GM19239 (cell line): ENCODE measurements at regions not wholly inside any gene's neighbourhood (a gene's known extent, or its start where the extent isn't known, plus 50 kb on each side); places are given as distances from the start of the nearest gene placed in this dataset.

Source experiments
- DNase-seq: peaks from one replicate; pipeline ENCODE4 v3.0.0; 2011; ENCODE audit warnings: low spot score; ENCODE audit not compliant: insufficient read length
- FAIRE-seq: peaks from 2 replicates; lab custom pipeline; 2011; peaks lifted over from hg19 to GRCh38; lab: Jason Lieb, UNC

- FAIRE-seq (peak; percentile 99), DNase-seq (peak; percentile 29)
These were observed 51.0 kb upstream of the OSBPL3 start for GRCh38 chr7:25031007-25031406.
